K562 (cell line): ENCODE measurements at regions not wholly inside any gene's neighbourhood (a gene's known extent, or its start where the extent isn't known, plus 50 kb on each side); places are given as distances from the start of the nearest gene placed in this dataset.

ENCODE experiments used
- ARID1B ChIP-seq: fragments of 450-650 bp; IDR thresholded peaks from 2 replicates; pipeline ENCODE4 v1.6.1; 2016; ENCODE audit warnings: antibody characterized with exemption, mild to moderate bottlenecking, inconsistent platforms
- BCOR ChIP-seq: fragments of 450-650 bp; IDR thresholded peaks from 2 replicates; pipeline ENCODE4 v1.6.1; 2016
- CBFB ChIP-seq: sonication (generic); formaldehyde crosslinking; IDR thresholded peaks from 2 replicates; pipeline ENCODE4 v1.4.0; 2020; ENCODE audit warnings: mild to moderate bottlenecking, missing genetic modification reagents
- CEBPG ChIP-seq, 3 experiments: fragments of 200-800 bp in 1 of 3; sonication (Bioruptor generic) in 1 of 3; sonication (generic) in 1 of 3; formaldehyde crosslinking in 1 of 3; IDR thresholded peaks in 2 of 3; conservative IDR thresholded peaks in 1 of 3; 2 replicates each; pipeline versions ENCODE4 v1.6.1 to v1.8.0; 2016 to 2022; ENCODE audit warnings: missing compliant biosample characterization in 2 of 3, missing genetic modification characterization in 2 of 3, mild to moderate bottlenecking in 1 of 3, missing genetic modification reagents in 1 of 3
- CXXC5 ChIP-seq: fragments of 250-450 bp; sonication (Bioruptor Pico); IDR thresholded peaks from 2 replicates; pipeline ENCODE4 v1.8.0; 2022; ENCODE audit warnings: inconsistent platforms, mild to moderate bottlenecking, moderate library complexity
- HMG20A ChIP-seq: fragments of 450-650 bp; formaldehyde crosslinking; conservative IDR thresholded peaks from 2 replicates; pipeline ENCODE4 v1.4.0; 2020; ENCODE audit warnings: mild to moderate bottlenecking, mixed read lengths
- MAZ ChIP-seq, 2 experiments: fragments of 450-650 bp in 1 of 2; sonication (generic) in 1 of 2; formaldehyde crosslinking; IDR thresholded peaks in 1 of 2; conservative IDR thresholded peaks in 1 of 2; 2 replicates each; pipeline versions ENCODE4 v1.4.0 to v1.5.0; 2020; ENCODE audit warnings: mild to moderate bottlenecking in 1 of 2, missing genetic modification reagents in 1 of 2
- NBN ChIP-seq: fragments of 450-650 bp; IDR thresholded peaks from 2 replicates; pipeline ENCODE4 v1.6.1; 2016; ENCODE audit warnings: low read depth, mild to moderate bottlenecking
- NCOA6 ChIP-seq: fragments of 450-650 bp; IDR thresholded peaks from 2 replicates; pipeline ENCODE4 v1.6.1; 2017; ENCODE audit warnings: mild to moderate bottlenecking
- PHF21A ChIP-seq: fragments of 450-650 bp; IDR thresholded peaks from 2 replicates; pipeline ENCODE4 v1.6.1; 2017; ENCODE audit warnings: low read depth, borderline replicate concordance
- PML ChIP-seq: IDR thresholded peaks from 2 replicates; pipeline ENCODE4 v1.6.1; 2012; ENCODE audit warnings: low read length, inconsistent platforms
- PTRF ChIP-seq: fragments of 450-650 bp; IDR thresholded peaks from 2 replicates; pipeline ENCODE4 v1.6.1; 2016; ENCODE audit warnings: mild to moderate bottlenecking, missing genetic modification characterization, missing compliant biosample characterization
- REST ChIP-seq, 2 experiments: fragments of 450-650 bp; formaldehyde crosslinking in 1 of 2; IDR thresholded peaks; 2 replicates each; pipeline versions ENCODE4 v1.4.0 to v1.6.1; 2014 to 2020; ENCODE audit warnings: mild to moderate bottlenecking in 2 of 2, borderline replicate concordance in 1 of 2, low read depth in 1 of 2
- SIRT6 ChIP-seq: IDR thresholded peaks from one replicate; pipeline ENCODE4 v1.6.1; 2012; ENCODE audit warnings: low read depth, mild to moderate bottlenecking, control low read depth, inconsistent platforms, low read length, moderate library complexity
- STAG1 ChIP-seq: sonication (generic); formaldehyde crosslinking; IDR thresholded peaks from 2 replicates; pipeline ENCODE4 v1.5.0; 2020; ENCODE audit warnings: missing genetic modification reagents, borderline replicate concordance
- TBP ChIP-seq: optimal IDR thresholded peaks from 2 replicates; pipeline ENCODE3; 2011; ENCODE audit warnings: low read depth, low read length, improper control_type of control experiment
- TSC22D4 ChIP-seq: fragments of 450-650 bp; IDR thresholded peaks from 2 replicates; pipeline ENCODE4 v1.6.1; 2016; ENCODE audit warnings: missing genetic modification characterization, missing biosample characterization, control low read depth
- ZC3H11A ChIP-seq: IDR thresholded peaks from 2 replicates; pipeline ENCODE4 v1.6.1; 2012; ENCODE audit warnings: low read depth, low read length, improper control_type of control experiment
- ZKSCAN1 ChIP-seq: fragments of 150-350 bp; IDR thresholded peaks from 2 replicates; pipeline ENCODE4 v1.6.1; 2016; ENCODE audit warnings: low read depth, low read length
- ZNF232 ChIP-seq: sonication (generic); formaldehyde crosslinking; IDR thresholded peaks from 2 replicates; pipeline ENCODE4 v1.8.0; 2022; ENCODE audit warnings: mild to moderate bottlenecking, missing genetic modification reagents

DNA sequence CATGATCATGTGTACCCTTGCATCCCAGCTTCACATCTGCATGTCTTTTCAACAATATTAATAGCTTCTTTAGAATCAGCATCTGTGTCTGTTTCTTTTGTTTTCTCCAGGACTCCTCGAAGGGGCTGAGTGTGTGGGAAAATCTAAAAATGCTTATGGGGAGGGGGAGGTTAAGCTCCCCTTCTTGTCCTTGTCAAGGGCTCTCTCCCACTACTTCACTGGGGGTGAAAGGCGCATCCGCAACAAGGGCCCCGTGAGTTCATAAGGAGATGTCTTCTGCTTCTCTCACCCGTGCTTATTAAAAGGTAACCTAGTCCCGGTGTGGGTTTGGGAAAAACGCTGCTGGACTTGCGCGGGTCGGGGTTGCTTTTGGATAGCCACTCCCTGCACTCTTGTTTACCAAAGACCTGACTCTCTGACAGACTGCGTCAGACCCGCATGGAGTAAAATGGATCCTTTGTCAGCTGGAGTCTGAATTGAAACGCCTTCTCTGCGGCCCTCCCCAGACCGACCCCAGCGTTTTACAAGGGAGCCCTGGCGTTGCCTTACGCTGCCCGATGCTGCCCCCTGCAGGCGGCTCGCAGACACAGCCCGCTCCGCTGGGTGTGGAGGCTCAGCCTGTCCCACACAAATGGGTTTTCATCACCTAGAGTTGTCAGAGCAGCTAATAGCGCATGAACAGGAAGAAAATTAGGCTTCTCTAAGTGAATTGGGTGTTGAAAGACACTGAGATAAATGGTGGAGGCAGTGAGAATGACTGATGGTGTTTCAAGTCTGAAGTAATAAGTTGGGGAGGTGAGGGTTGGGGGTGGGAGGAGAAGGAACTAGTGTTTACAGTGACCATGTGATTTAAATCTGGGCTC, 53.8 kb downstream of the IER5 start (continued):
- TF ChIP-seq REST (IDR thresholded peaks at IDR 0.05; ENCODE audit: borderline replicate concordance), result peak; percentile 98
- no peak for TF ChIP-seq REST (CRISPR knock-in tag; IDR thresholded peaks at IDR 0.05; ENCODE audit: low read depth)
- no peak for TF ChIP-seq CEBPG (CRISPR knock-in tag; IDR thresholded peaks at IDR 0.05)
- TF ChIP-seq CEBPG (tag; conservative IDR thresholded peaks at IDR 0.05 in 1 of 2, IDR thresholded peaks at IDR 0.05 in 1 of 2), result peak in 1 of 2 experiments; percentile 58; a peak in 2 of 4 replicates
- peak; percentile 29 for TF ChIP-seq TBP
- TF ChIP-seq MAZ (CRISPR knock-in tag; conservative IDR thresholded peaks at IDR 0.05 in 1 of 2, IDR thresholded peaks at IDR 0.05 in 1 of 2), result peak; percentile 82 to 92
- peak; percentile 34; the same call in 1 of the 2 replicates for TF ChIP-seq NBN
- TF ChIP-seq CBFB (CRISPR knock-in tag), result peak; percentile 23; the same call in 1 of the 2 replicates
- no peak for TF ChIP-seq NCOA6
- TF ChIP-seq ZC3H11A, result 0 out of 2 replicates have a peak, but pooled peaks have one; percentile 61
- peak; percentile 46 for TF ChIP-seq CXXC5 (CRISPR knock-in tag)
- TF ChIP-seq STAG1 (CRISPR knock-in tag), result peak; percentile 77; the same call in 1 of the 2 replicates
- TF ChIP-seq ZNF232 (CRISPR knock-in tag), result no peak
- TF ChIP-seq ZKSCAN1, result peak; percentile 71; the same call in 1 of the 2 replicates
- peak; percentile 43; the same call in 1 of the 2 replicates for TF ChIP-seq BCOR
- peak; percentile 28; the same call in 1 of the 2 replicates for TF ChIP-seq PML
- peak; percentile 23; the same call in 1 of the 2 replicates for TF ChIP-seq ARID1B
- no peak for TF ChIP-seq PTRF
- no peak for TF ChIP-seq SIRT6
- TF ChIP-seq HMG20A, result no peak
- TF ChIP-seq TSC22D4 (tag), result no peak
- 0 out of 2 replicates have a peak, but pooled peaks have one; percentile 13 for TF ChIP-seq PHF21A
